Parathyroid adenoma (tissue), 2 donors: ENCODE measurements at regions not wholly inside any gene's neighbourhood (a gene's known extent, or its start where the extent isn't known, plus 50 kb on each side); places are given as distances from the start of the nearest gene placed in this dataset.

Experiments used
- H2AFZ ChIP-seq: fragments of 300-600 bp; sonication (generic); one replicate; pipeline ENCODE4 v1.7.0; 2017; ENCODE audit warnings: antibody characterized with exemption, mild to moderate bottlenecking
- H3K27ac ChIP-seq: fragments of 300-600 bp; sonication (generic); one replicate; pipeline ENCODE4 v1.7.0; 2017
- H3K27me3 ChIP-seq: fragments of 300-600 bp; sonication (generic); one replicate; pipeline ENCODE4 v1.7.0; 2017; ENCODE audit warnings: low read length; ENCODE audit not compliant: control insufficient read depth, insufficient read depth
- H3K36me3 ChIP-seq: fragments of 300-600 bp; sonication (generic); one replicate; pipeline ENCODE4 v1.7.0; 2017; ENCODE audit warnings: low read length; ENCODE audit not compliant: control insufficient read depth, insufficient read depth
- H3K4me1 ChIP-seq: fragments of 300-600 bp; sonication (generic); one replicate; pipeline ENCODE4 v1.7.0; 2017; ENCODE audit warnings: control low read depth
- H3K4me2 ChIP-seq: fragments of 300-600 bp; sonication (generic); one replicate; pipeline ENCODE4 v1.7.0; 2017; ENCODE audit warnings: low read length
- H3K4me3 ChIP-seq: fragments of 300-600 bp; sonication (generic); one replicate; pipeline ENCODE4 v1.7.0; 2017; ENCODE audit warnings: low read depth, low read length
- H3K79me2 ChIP-seq: fragments of 300-600 bp; sonication (generic); one replicate; pipeline ENCODE4 v1.7.0; 2017; ENCODE audit warnings: control low read depth
- H3K9ac ChIP-seq: fragments of 300-600 bp; sonication (generic); one replicate; pipeline ENCODE4 v1.7.0; 2017; ENCODE audit warnings: mild to moderate bottlenecking
- H3K9me3 ChIP-seq: fragments of 300-600 bp; sonication (generic); one replicate; pipeline ENCODE4 v1.7.0; 2017; ENCODE audit warnings: low read length; ENCODE audit not compliant: control insufficient read depth
- TF ChIP-seq, protein P1 (sequence below): fragments of 300-600 bp; sonication (generic); IDR thresholded peaks from one replicate; pipeline ENCODE4 v1.7.0; 2017; ENCODE audit warnings: antibody characterized with exemption, mild to moderate bottlenecking
- donor health status: primary hyperparathyroidism.

DNA sequence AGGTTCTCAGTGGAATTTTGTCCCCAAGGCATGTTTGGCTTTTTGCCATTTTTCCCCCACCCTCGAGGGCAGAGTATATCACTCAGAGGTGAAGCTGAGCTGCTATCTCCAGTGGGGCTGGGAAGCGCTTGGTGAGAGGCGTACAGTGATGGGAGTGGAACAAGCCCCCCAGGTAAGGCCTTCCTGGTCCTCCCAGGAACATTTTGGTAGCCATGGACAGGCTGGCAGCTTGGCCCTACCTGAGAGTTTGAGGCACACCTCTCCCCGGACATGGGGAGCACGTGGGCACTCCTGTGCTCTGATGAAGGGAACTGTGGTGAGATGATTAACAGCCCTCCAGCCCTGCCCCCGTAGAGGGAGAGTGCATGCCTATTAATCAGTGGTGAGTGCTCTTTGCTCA, 99.3 kb downstream of the C1QL2 start:
- no peak overlapping the region for H3K4me3 ChIP-seq
- no peak overlapping the region for H3K27ac ChIP-seq
- no peak overlapping the region for H2AFZ ChIP-seq
- H3K4me1 ChIP-seq: peaks cover 25% of the 10 kb centered on the region
- H3K4me2 ChIP-seq: no peak overlapping the region
- H3K9ac ChIP-seq: no peak overlapping the region
- H3K79me2 ChIP-seq: no peaks in the 10 kb centered on the region
- H3K27me3 ChIP-seq: no peaks in the 10 kb centered on the region
- TF ChIP-seq, protein P1, sequence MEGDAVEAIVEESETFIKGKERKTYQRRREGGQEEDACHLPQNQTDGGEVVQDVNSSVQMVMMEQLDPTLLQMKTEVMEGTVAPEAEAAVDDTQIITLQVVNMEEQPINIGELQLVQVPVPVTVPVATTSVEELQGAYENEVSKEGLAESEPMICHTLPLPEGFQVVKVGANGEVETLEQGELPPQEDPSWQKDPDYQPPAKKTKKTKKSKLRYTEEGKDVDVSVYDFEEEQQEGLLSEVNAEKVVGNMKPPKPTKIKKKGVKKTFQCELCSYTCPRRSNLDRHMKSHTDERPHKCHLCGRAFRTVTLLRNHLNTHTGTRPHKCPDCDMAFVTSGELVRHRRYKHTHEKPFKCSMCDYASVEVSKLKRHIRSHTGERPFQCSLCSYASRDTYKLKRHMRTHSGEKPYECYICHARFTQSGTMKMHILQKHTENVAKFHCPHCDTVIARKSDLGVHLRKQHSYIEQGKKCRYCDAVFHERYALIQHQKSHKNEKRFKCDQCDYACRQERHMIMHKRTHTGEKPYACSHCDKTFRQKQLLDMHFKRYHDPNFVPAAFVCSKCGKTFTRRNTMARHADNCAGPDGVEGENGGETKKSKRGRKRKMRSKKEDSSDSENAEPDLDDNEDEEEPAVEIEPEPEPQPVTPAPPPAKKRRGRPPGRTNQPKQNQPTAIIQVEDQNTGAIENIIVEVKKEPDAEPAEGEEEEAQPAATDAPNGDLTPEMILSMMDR: no peak
- no peaks in the 10 kb centered on the region for H3K9me3 ChIP-seq
- no peaks in the 10 kb centered on the region for H3K36me3 ChIP-seq

DNA sequence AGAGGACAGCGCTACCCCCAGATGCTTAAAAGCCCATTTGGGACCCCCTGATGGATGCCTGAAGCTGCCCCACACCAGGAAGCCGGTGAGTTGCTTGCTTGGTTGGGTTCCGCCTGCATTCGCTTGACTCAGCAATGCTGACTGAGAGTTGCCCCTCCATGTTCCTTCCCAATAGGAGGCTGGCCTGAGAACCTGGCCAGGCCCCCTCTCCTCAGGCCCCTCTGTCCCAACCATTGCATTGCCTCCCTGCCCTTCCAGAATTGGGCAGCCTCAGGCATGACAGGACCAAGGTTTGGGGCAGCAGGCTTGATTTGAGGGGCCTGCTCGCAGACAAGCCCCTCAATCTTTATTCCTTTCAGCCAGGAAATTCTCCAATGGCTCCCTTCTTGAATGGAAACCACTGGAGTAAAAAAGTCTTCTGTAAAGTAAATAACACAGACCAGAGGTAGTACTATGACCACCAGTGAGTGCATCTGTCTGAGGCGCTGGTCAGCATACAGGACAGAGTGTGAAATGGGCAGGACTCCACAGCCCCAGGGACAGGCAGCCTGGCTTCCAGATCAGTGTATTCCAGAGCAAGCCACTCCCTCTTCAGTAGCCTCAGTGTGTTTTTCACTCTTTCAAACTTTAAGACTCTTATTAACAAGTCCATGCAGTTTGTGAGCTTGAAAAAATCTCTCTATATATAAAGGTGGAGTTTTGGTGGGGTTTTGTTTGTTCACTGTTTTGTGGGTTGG, 104.7 kb downstream of the C1QL2 start:
- Histone ChIP-seq H2AFZ (no peak overlapping the region), H3K9ac (no peak overlapping the region), H3K79me2 (no peaks in the 10 kb centered on the region), H3K4me1 (no peaks in the 10 kb centered on the region), H3K27me3 (no peaks in the 10 kb centered on the region), H3K4me2 (no peak overlapping the region), H3K9me3 (no peaks in the 10 kb centered on the region), H3K36me3 (no peaks in the 10 kb centered on the region), H3K4me3 (no peak overlapping the region), H3K27ac (no peak overlapping the region)
- TF ChIP-seq, protein P1: no peak

DNA sequence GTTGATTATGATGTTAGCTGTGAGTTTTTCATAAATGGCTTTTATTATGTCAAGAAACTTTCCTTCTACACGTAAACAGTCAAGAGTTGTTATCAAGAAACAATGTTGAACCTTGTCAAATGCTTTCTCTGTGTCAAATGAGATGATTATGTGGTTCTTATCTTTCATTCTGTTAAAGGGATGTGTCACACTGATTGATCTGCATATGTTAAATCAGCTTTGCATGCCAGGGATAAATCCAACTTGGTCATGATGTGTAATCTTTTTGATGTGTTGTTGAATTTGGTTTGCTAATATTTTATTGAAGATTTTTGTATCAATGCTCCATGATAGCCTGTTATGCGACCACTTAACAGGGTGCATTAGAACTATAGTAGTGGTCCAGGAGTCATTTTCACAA, 107.3 kb downstream of the C1QL2 start:
- Histone ChIP-seq H2AFZ (no peak overlapping the region), H3K4me1 (no peaks in the 10 kb centered on the region), H3K9me3 (no peaks in the 10 kb centered on the region), H3K27me3 (no peaks in the 10 kb centered on the region), H3K79me2 (no peaks in the 10 kb centered on the region), H3K4me3 (no peak overlapping the region), H3K4me2 (no peak overlapping the region), H3K27ac (no peak overlapping the region), H3K36me3 (no peaks in the 10 kb centered on the region), H3K9ac (no peak overlapping the region)
- TF ChIP-seq, protein P1: no peak

DNA sequence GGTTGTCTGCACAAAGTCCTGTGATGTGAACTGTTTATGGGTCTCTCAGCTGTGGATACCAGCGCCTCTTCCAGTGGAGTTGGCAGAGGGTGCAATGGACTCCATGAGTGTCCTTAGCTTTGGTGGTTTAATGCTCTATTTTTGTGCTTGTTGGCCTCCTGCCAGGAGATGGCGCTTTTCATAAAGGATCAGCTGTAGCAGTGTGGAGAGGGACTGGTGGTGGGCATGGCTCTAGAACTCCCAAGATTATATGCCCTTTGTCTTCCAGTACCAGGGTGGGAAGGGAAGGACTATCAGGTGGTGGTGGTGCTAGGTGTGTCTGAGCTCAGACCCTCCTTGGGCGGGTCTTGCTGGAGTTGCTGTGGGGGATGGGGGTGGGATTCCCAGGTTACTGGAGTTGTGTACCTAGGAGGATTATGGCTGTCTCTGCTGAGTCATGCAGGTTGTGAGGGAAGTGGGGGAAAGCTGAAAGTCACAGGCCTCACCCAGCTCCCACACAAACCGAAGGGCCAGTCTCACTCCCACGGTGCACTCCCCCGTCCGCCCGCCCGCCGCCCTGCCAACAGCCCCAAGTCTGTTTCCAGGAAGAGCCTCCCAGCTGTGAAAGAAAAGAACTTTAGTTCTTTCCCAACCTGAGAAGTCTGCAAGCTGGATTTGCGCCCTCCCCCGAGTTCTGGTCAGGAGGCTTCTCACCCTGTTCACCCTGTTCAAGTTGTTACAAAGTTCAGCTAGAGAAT, 108.1 kb downstream of the MARCO start:
- H3K27ac ChIP-seq: no peak overlapping the region
- H2AFZ ChIP-seq: no peak overlapping the region
- TF ChIP-seq, protein P1: no peak
- H3K4me3 ChIP-seq: no peak overlapping the region
- H3K36me3 ChIP-seq: no peaks in the 10 kb centered on the region
- H3K9ac ChIP-seq: no peak overlapping the region
- no peak overlapping the region for H3K4me2 ChIP-seq
- no peaks in the 10 kb centered on the region for H3K27me3 ChIP-seq
- no peaks in the 10 kb centered on the region for H3K9me3 ChIP-seq
- H3K79me2 ChIP-seq: no peaks in the 10 kb centered on the region
- no peaks in the 10 kb centered on the region for H3K4me1 ChIP-seq
